Astrocyte (in vitro differentiated cells and primary cell): ENCODE measurements at regions not wholly inside any gene's neighbourhood (a gene's known extent, or its start where the extent isn't known, plus 50 kb on each side); places are given as distances from the start of the nearest gene placed in this dataset.

ENCODE experiments used
- DNase-seq: peaks from one replicate; pipeline ENCODE4 v3.0.0-alpha.2; 2010; ENCODE audit warnings: low read depth
- FAIRE-seq: peaks from 2 replicates; lab custom pipeline; 2011; peaks lifted over from hg19 to GRCh38; lab: Jason Lieb, UNC
- H2AFZ ChIP-seq: 2 replicates; pipeline ENCODE4 v1.6.0; 2012; ENCODE audit warnings: low read depth, low read length, inconsistent platforms
- H3K27ac ChIP-seq: 2 replicates; pipeline ENCODE4 v1.5.1; 2011; ENCODE audit warnings: low read depth, low read length, inconsistent platforms
- H3K27me3 ChIP-seq: 2 replicates; pipeline ENCODE4 v1.6.0; 2011; ENCODE audit warnings: low read length, inconsistent platforms; ENCODE audit not compliant: insufficient read depth
- H3K36me3 ChIP-seq: 2 replicates; pipeline ENCODE4 v1.5.1; 2011; ENCODE audit warnings: low read length, inconsistent platforms; ENCODE audit not compliant: insufficient read depth
- H3K4me1 ChIP-seq: 2 replicates; pipeline ENCODE4 v1.5.1; 2011; ENCODE audit warnings: low read length, inconsistent platforms; ENCODE audit not compliant: insufficient read depth
- H3K4me2 ChIP-seq: 2 replicates; pipeline ENCODE4 v1.6.0; 2012; ENCODE audit warnings: low read length, inconsistent platforms
- H3K4me3 ChIP-seq: 2 replicates; pipeline ENCODE4 v1.5.1; 2011; ENCODE audit warnings: low read depth, mild to moderate bottlenecking, low read length, inconsistent platforms; ENCODE audit not compliant: insufficient read depth
- H3K79me2 ChIP-seq: 2 replicates; pipeline ENCODE4 v1.6.0; 2012; ENCODE audit warnings: mild to moderate bottlenecking, low read length, inconsistent platforms; ENCODE audit not compliant: insufficient read depth
- H3K9ac ChIP-seq: 2 replicates; pipeline ENCODE4 v1.6.0; 2012; ENCODE audit warnings: mild to moderate bottlenecking, low read length, inconsistent platforms
- H3K9me3 ChIP-seq: 2 replicates; pipeline ENCODE4 v1.5.1; 2012; ENCODE audit warnings: low read depth, mild to moderate bottlenecking, low read length, inconsistent platforms; ENCODE audit not compliant: insufficient read depth
- H4K20me1 ChIP-seq: 2 replicates; pipeline ENCODE4 v1.6.0; 2012; ENCODE audit warnings: low read length, inconsistent platforms; ENCODE audit not compliant: insufficient read depth
- H3K27ac Mint-ChIP-seq: one replicate; pipeline ENCODE4 v1.8.0; 2021; ENCODE audit warnings: mild to moderate bottlenecking, mixed read lengths; ENCODE audit not compliant: unreplicated experiment
- H3K27me3 Mint-ChIP-seq: one replicate; pipeline ENCODE4 v1.8.0; 2021; ENCODE audit warnings: low read depth, mixed read lengths; ENCODE audit not compliant: unreplicated experiment
- H3K36me3 Mint-ChIP-seq: one replicate; pipeline ENCODE4 v1.8.0; 2021; ENCODE audit warnings: low read depth, mixed read lengths; ENCODE audit not compliant: unreplicated experiment
- H3K4me1 Mint-ChIP-seq: one replicate; pipeline ENCODE4 v1.8.0; 2021; ENCODE audit warnings: low read depth, mixed read lengths; ENCODE audit not compliant: unreplicated experiment
- H3K4me3 Mint-ChIP-seq: one replicate; pipeline ENCODE4 v1.8.0; 2021; ENCODE audit warnings: mild to moderate bottlenecking, moderate library complexity, mixed read lengths; ENCODE audit not compliant: unreplicated experiment
- H3K9me3 Mint-ChIP-seq: one replicate; pipeline ENCODE4 v1.8.0; 2021; ENCODE audit warnings: mild to moderate bottlenecking, mixed read lengths; ENCODE audit not compliant: unreplicated experiment
- CTCF ChIP-seq: IDR thresholded peaks from 2 replicates; pipeline ENCODE4 v1.5.1; 2011; ENCODE audit warnings: low read depth, mild to moderate bottlenecking, inconsistent platforms, low read length, moderate library complexity; ENCODE audit not compliant: insufficient read depth
- EZH2 ChIP-seq: IDR thresholded peaks from 2 replicates; pipeline ENCODE4 v1.6.1; 2012; ENCODE audit warnings: mild to moderate bottlenecking, low read length, inconsistent platforms; ENCODE audit not compliant: insufficient read depth

DNA sequence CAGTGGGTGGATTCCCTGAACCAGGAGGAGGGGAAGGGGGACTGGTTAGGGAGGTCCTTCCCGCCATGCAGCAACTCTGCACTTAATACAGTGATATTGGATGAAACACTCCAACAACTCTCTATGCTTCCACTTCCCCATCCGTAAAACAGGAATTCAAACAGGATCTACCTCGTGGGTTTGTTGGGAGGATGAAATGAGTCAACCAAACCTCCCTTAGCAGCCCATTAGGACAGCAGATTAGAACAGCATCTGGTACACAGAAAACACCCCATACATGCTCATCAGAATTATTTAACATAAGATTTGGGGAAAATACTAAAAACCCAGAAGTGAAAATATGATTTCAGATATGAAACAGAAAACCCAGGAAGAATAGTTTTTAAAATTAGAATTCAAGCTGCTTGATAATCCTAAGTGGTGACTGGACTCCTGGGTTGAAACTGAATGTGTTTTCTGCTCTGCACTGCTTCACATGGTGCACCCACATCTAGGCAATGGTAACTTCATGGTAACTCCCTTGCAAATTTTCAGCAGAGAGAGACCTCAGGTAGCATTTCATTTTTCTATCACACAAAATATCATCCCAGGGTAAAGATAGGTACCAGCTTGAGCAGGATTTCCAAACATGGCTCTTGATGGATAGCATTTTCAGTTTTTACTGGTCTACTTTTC, 326.8 kb upstream of the FRG2C start:
- no peak overlapping the region for H3K27ac Mint-ChIP-seq
- TF ChIP-seq EZH2 (no peak), CTCF (no peak)
- H3K27me3 Mint-ChIP-seq = peaks cover 19% of the 10 kb centered on the region
- H3K79me2 ChIP-seq = no peaks in the 10 kb centered on the region
- no peak overlapping the region for H3K4me3 Mint-ChIP-seq
- H2AFZ ChIP-seq = no peak overlapping the region
- H3K9ac ChIP-seq = no peak overlapping the region
- no peaks in the 10 kb centered on the region for H3K36me3 Mint-ChIP-seq
- H3K4me3 ChIP-seq = no peak overlapping the region
- H3K4me2 ChIP-seq = no peak overlapping the region
- no peaks in the 10 kb centered on the region for H3K36me3 ChIP-seq
- H3K9me3 Mint-ChIP-seq = peaks cover 2% of the 10 kb centered on the region
- DNase-seq (no peak), FAIRE-seq (no peak)
- H3K4me1 ChIP-seq = no peaks in the 10 kb centered on the region
- no peaks in the 10 kb centered on the region for H3K9me3 ChIP-seq
- peaks cover 4% of the 10 kb centered on the region for H3K27me3 ChIP-seq
- no peak overlapping the region for H3K27ac ChIP-seq
- no peaks in the 10 kb centered on the region for H4K20me1 ChIP-seq
- H3K4me1 Mint-ChIP-seq = peaks cover 5% of the 10 kb centered on the region

DNA sequence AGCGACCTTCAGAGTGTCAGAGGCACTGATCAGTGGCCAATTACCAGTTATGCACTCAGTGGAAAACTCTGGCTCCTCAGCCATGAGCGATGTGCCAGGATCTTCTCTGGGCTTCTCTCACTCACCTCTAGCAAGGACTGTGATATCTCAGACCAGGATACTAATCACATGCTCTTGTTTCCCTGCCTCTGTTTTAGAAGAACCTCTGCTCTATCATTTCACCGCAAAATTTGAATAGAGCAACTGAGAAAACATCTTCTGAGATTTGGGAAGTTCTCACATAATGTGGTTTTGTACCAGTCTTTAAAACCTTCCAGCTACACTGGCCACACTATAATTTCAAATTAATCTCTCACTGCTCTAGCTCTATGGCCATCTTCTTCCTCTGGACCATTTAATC, 325.8 kb upstream of the FRG2C start:
- no peaks in the 10 kb centered on the region for H3K79me2 ChIP-seq
- Mint-ChIP-seq H3K27me3 (peaks cover 19% of the 10 kb centered on the region), H3K4me1 (peaks cover 5% of the 10 kb centered on the region), H3K36me3 (no peaks in the 10 kb centered on the region), H3K27ac (no peak overlapping the region), H3K4me3 (no peak overlapping the region), H3K9me3 (peaks cover 2% of the 10 kb centered on the region)
- TF ChIP-seq EZH2 (no peak), CTCF (no peak)
- H2AFZ ChIP-seq = no peak overlapping the region
- no peaks in the 10 kb centered on the region for H3K4me1 ChIP-seq
- H3K9ac ChIP-seq = no peak overlapping the region
- DNase-seq (no peak), FAIRE-seq (no peak)
- H3K4me3 ChIP-seq = no peak overlapping the region
- no peak overlapping the region for H3K4me2 ChIP-seq
- no peak overlapping the region for H3K27ac ChIP-seq
- no peaks in the 10 kb centered on the region for H4K20me1 ChIP-seq
- H3K27me3 ChIP-seq = peaks cover 4% of the 10 kb centered on the region
- no peaks in the 10 kb centered on the region for H3K9me3 ChIP-seq
- no peaks in the 10 kb centered on the region for H3K36me3 ChIP-seq

- Histone ChIP-seq H3K4me3 (no peak overlapping the region), H4K20me1 (no peaks in the 10 kb centered on the region), H3K9me3 (no peaks in the 10 kb centered on the region), H3K9ac (no peak overlapping the region), H3K4me1 (no peaks in the 10 kb centered on the region), H3K27me3 (peaks cover 4% of the 10 kb centered on the region), H3K36me3 (no peaks in the 10 kb centered on the region), H2AFZ (no peak overlapping the region), H3K79me2 (no peaks in the 10 kb centered on the region), H3K27ac (no peak overlapping the region), H3K4me2 (no peak overlapping the region)
- no peaks in the 10 kb centered on the region for H3K36me3 Mint-ChIP-seq
- no peak overlapping the region for H3K4me3 Mint-ChIP-seq
- H3K27ac Mint-ChIP-seq = no peak overlapping the region
- H3K4me1 Mint-ChIP-seq = peaks cover 5% of the 10 kb centered on the region
- TF ChIP-seq EZH2 = no peak
- peaks cover 3% of the 10 kb centered on the region for H3K9me3 Mint-ChIP-seq
- DNase-seq = no peak
- FAIRE-seq = no peak
- H3K27me3 Mint-ChIP-seq = peaks cover 16% of the 10 kb centered on the region
Measured at GRCh38 chr3:75341324-75342067, 322.6 kb upstream of the FRG2C start.
